SKM-1 treated with dmso at 0.1 percent for 144 hours (cell line): ENCODE measurements at regions not wholly inside any gene's neighbourhood (a gene's known extent, or its start where the extent isn't known, plus 50 kb on each side); places are given as distances from the start of the nearest gene placed in this dataset.
A peak's percentile ranks its signal among the peaks of the same experiment; 100 is the strongest.

Source experiments
- DNase-seq: peaks from one replicate; lab custom pipeline; 2025; ENCODE audit not compliant: unreplicated experiment; lab: John Stamatoyannopoulos, UW

DNA sequence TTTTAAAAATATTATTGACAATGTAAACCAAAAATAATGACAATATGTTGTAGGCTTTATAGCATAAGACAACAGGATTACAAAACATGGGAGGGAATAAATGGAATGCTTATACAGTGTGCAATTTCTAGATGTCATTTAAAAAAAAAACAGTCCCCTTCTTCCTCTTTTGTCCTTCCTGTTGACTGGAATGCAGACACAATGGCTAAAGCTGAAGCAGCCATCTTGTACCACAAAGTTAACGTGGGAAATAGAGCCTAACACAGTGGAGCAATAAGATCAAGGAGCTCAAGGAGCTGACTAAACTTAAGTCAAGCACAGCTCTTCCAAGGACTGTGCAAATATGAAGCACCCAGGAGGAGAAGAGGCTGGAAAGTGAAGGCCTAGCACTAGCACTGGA, 208.1 kb downstream of the ARHGAP12 start:
- DNase-seq: no peak

- DNase-seq: no peak
Observed at GRCh38 chr10:31709476-31709875, 219.2 kb downstream of the ARHGAP12 start.

- no peak for DNase-seq
Observed at GRCh38 chr10:31709028-31709427, 219.6 kb downstream of the ARHGAP12 start.

DNA sequence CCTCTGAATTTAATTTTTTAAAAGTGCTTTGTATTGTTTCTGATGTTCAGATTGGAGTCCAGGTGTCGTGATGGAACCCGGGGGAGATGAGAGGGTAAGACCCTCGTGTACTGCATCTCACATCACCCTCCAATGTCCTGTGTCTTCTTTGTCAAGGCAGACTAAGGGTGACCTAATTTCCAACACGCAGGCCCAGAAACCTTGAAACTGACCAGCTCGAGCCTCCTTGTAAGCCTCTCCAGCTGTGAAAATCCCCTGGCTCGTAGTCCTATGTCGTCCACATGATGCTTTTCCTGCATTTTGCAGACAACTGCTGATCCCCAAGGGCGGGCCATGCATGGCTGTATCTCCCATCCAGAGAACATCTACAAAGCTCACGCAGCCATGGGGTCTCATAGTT, 220.2 kb downstream of the ARHGAP12 start:
- no peak for DNase-seq

GRCh38 chr10:31708046-31708445, 220.6 kb downstream of the ARHGAP12 start:
- no peak for DNase-seq

GRCh38 chr10:31707093-31708039, 221.3 kb downstream of the ARHGAP12 start:
- peak; percentile 53 for DNase-seq

GRCh38 chr10:31706464-31707092, 222.1 kb downstream of the ARHGAP12 start:
- no peak for DNase-seq

DNA sequence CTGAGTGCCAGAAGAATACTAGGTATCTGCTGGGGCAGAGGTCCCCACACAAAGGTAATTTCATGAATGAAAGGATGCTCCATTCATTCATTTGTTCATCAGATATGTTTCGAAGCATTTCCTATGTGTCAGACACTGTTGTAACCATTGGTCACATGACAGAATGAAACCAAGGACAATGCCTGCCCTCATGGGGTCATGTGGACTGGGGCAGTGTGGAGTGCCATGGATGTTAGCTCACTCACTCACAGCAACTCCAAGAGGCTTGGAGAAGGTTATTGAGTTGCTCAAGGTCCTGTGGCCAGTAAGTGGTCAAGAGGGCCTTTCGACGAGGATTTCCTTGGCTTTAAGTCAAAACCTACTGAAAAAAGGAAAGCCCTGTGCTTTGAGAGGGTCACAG, 223.5 kb downstream of the ARHGAP12 start:
- no peak for DNase-seq

- DNase-seq: no peak
Observed at GRCh38 chr10:31704195-31704594, 224.4 kb downstream of the ARHGAP12 start.

GRCh38 chr10:31702954-31703353, 225.7 kb downstream of the ARHGAP12 start:
- DNase-seq: no peak

- peak; percentile 24 for DNase-seq
Observed at GRCh38 chr10:31702005-31702404, 226.6 kb downstream of the ARHGAP12 start.

GRCh38 chr10:31701546-31701945, 227.1 kb downstream of the ARHGAP12 start:
- no peak for DNase-seq

- DNase-seq: no peak
Observed at GRCh38 chr10:31700181-31700611, 228.4 kb downstream of the ARHGAP12 start.

GRCh38 chr10:31698181-31698830, 230.3 kb downstream of the ARHGAP12 start:
- no peak for DNase-seq

DNA sequence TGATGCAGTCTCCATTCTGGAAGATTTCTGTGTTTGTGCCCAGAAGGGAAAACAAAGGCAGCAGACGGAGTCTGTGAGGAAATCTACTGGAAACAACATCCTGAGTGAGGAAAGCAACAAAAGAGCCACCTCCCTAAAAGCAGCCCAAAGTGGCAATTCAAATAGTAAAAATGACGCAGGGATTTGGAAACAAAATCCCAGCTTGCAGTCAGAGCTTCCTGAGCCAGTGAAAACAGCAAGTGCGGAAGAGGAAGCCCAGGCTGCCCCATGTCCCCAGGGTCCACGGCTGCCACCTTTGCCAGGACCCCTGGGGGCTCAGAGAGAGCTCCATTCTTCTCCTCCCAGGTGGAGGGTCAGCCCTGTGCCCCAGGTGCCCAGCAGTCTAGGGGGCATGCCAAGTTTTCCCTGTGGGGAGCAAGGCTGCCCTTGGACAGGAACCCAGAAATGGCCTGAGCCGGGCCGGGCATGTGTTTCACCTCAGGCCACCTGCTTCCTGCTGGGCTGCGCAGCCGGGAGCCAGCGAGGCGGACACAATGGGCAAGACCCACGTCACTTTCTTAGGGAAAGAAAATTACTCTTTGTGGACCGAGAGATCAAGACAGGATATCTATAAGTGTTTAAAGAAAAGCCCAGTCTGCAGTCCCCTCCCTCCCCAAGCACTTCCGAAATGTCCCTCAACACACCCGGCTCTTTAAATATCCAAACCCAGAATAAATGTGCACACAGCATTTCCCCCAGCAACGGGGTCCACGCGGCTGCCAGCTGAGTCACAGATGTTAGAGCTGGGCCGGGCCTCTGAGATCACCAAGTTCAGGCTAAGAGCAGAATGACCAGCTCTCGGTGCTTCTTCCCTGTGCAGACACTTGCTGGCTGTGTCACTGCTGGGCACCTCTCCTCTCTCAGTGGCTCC, 231.1 kb downstream of the ARHGAP12 start:
- no peak for DNase-seq

- no peak for DNase-seq
Observed at GRCh38 chr10:31694929-31695837, 233.4 kb downstream of the ARHGAP12 start.

- DNase-seq: no peak
Observed at GRCh38 chr10:31694126-31694685, 234.4 kb downstream of the ARHGAP12 start.

- DNase-seq: no peak
Observed at GRCh38 chr10:31693491-31693890, 235.1 kb downstream of the ARHGAP12 start.

DNA sequence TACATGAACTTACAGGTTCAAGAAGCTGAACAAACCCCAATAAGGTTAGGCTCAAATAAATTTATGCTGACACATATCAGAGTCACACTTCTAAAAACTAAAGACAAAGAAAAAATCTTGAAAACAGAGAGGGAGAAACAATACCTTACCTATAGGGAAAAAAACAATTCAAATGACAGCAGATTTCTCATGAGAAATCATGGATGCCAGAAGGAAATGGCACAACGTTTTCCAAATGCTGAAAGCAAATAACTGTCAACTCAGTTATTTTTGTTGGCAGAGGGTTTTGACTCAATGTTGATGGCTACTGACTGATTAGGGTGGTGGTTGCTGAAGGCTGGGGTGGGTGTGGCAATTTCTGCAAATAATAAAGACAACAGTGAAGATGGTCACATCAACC, 239.4 kb downstream of the ARHGAP12 start:
- DNase-seq: no peak
